Stimulated activated naive CD8-positive, alpha-beta T cell treated with anti-CD3 and anti-CD28 coated beads, Interleukin-15, Interleukin-2, amounts not matched to agents 100 ng/mL and 50 ng/mL, for 24 hours (primary cell): ENCODE measurements at regions not wholly inside any gene's neighbourhood (a gene's known extent, or its start where the extent isn't known, plus 50 kb on each side); places are given as distances from the start of the nearest gene placed in this dataset.

Experiments used
- H3K27ac Mint-ChIP-seq: one replicate; pipeline ENCODE4 v1.8.0; 2021; ENCODE audit warnings: mild to moderate bottlenecking, mixed read lengths
- H3K27me3 Mint-ChIP-seq: one replicate; pipeline ENCODE4 v1.8.0; 2021; ENCODE audit warnings: mixed read lengths
- H3K36me3 Mint-ChIP-seq: one replicate; pipeline ENCODE4 v1.8.0; 2021; ENCODE audit warnings: low read depth, mixed read lengths
- H3K4me1 Mint-ChIP-seq: one replicate; pipeline ENCODE4 v1.8.0; 2021; ENCODE audit warnings: low read depth, mixed read lengths
- H3K4me3 Mint-ChIP-seq: one replicate; pipeline ENCODE4 v1.8.0; 2021; ENCODE audit warnings: mild to moderate bottlenecking, mixed read lengths
- H3K9me3 Mint-ChIP-seq: one replicate; pipeline ENCODE4 v1.8.0; 2021; ENCODE audit warnings: mixed read lengths

DNA sequence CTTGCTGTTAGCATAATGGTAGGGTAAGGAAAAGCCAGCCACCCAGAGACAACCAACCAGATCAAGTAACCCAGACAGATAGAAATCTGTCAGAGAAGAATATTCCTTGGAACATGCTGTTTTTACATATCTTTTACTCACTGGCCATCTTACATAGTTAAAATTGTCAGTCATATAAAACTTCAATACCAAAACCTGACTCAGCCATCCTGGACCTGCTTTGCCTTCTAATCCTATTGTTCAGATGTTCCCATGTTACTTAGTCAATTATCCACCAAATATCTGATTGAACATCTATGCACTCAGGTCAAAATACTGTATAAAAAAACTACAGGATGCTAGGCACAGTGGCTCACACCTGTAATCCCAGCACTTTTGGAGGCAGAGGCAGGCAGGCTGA is 466.5 kb upstream of the NRP1 start:
- no peak overlapping the region for H3K27ac Mint-ChIP-seq
- H3K4me3 Mint-ChIP-seq, result no peak overlapping the region
- H3K9me3 Mint-ChIP-seq, result no peaks in the 10 kb centered on the region
- no peaks in the 10 kb centered on the region for H3K36me3 Mint-ChIP-seq
- H3K27me3 Mint-ChIP-seq, result no peaks in the 10 kb centered on the region
- no peaks in the 10 kb centered on the region for H3K4me1 Mint-ChIP-seq

- Mint-ChIP-seq H3K27ac (no peak overlapping the region), H3K4me1 (no peaks in the 10 kb centered on the region), H3K27me3 (no peaks in the 10 kb centered on the region), H3K9me3 (no peaks in the 10 kb centered on the region), H3K36me3 (no peaks in the 10 kb centered on the region), H3K4me3 (no peak overlapping the region)
Observed at GRCh38 chr10:33800545-33800944, 466.1 kb upstream of the NRP1 start.

DNA sequence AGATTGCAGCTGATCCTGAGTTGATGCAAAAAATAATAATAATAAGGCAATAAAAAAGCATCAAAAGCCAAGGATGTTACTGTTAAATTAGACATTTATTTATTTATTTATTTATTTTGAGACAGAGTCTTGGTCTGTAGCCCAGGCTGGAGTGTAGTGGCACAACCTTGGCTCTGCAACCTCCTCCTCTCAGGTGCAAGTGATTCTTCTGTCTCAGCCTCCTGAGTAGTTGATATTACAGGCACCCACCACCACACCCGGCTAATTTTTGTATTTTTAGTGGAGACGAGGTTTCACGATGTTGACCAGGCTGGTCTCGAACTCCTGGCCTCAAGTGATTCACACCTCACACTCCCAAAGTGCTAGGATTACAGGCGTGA is 465.5 kb upstream of the NRP1 start:
- H3K4me1 Mint-ChIP-seq, result no peaks in the 10 kb centered on the region
- H3K27ac Mint-ChIP-seq, result no peak overlapping the region
- H3K36me3 Mint-ChIP-seq, result no peaks in the 10 kb centered on the region
- no peaks in the 10 kb centered on the region for H3K9me3 Mint-ChIP-seq
- H3K27me3 Mint-ChIP-seq, result no peaks in the 10 kb centered on the region
- no peak overlapping the region for H3K4me3 Mint-ChIP-seq

DNA sequence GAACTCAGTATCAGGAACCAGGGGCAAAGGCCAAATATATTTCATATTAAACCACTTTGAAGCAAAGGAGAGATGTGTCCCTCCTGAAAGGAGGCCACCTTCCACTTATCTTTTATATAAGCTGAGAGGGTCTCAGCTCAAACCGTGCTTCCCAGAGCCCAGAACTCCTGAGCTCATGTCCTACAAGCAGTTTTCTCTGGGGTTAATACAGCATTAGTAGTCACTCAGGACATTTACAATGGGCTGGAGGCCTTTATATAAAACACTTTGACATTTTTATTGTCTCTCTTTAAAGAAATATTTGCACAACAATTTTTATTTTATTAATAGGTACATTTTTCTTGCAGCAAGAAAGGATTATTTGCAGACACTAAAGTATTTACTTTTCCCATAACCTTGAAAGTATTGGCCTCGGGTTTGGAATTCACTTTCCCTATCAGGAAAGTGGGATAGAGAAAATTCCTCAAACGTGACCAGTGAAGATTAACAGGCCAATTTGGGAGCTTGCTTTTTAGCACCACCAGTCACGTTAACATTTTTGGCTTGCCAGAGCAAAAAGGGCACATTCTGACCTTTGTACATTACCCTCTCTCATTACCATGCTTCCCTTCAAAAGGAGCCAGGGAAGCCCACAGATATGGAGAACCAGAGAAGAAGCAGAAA is 464.9 kb upstream of the NRP1 start:
- Mint-ChIP-seq H3K36me3 (no peaks in the 10 kb centered on the region), H3K27ac (no peak overlapping the region), H3K27me3 (no peaks in the 10 kb centered on the region), H3K4me3 (no peak overlapping the region), H3K9me3 (no peaks in the 10 kb centered on the region), H3K4me1 (no peaks in the 10 kb centered on the region)

GRCh38 chr10:33798754-33799153 is 464.3 kb upstream of the NRP1 start:
- Mint-ChIP-seq H3K4me3 (no peak overlapping the region), H3K4me1 (no peaks in the 10 kb centered on the region), H3K27me3 (no peaks in the 10 kb centered on the region), H3K27ac (no peak overlapping the region), H3K36me3 (no peaks in the 10 kb centered on the region), H3K9me3 (no peaks in the 10 kb centered on the region)

GRCh38 chr10:33796680-33797079 is 462.2 kb upstream of the NRP1 start:
- H3K4me3 Mint-ChIP-seq, result no peak overlapping the region
- no peaks in the 10 kb centered on the region for H3K9me3 Mint-ChIP-seq
- no peaks in the 10 kb centered on the region for H3K36me3 Mint-ChIP-seq
- no peaks in the 10 kb centered on the region for H3K4me1 Mint-ChIP-seq
- H3K27ac Mint-ChIP-seq, result no peak overlapping the region
- H3K27me3 Mint-ChIP-seq, result no peaks in the 10 kb centered on the region

DNA sequence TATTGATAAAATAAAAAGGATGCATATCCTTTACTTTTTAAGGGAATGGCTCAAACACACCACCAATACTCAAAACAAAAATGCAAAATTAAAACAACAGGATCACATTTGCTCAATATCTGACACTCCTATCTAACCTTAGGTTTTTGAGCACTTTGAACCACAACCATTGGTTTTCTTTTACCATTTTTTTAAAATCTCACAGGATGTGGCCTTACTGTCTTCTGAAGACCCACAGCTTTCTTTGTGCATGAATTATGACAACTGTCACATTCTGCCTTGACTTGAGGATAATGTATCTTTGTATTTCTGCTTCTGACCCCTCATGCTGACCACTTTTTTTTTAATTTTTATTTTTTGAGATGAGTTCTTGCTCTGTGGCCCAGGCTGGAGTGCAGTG is 461.1 kb upstream of the NRP1 start:
- no peaks in the 10 kb centered on the region for H3K36me3 Mint-ChIP-seq
- no peaks in the 10 kb centered on the region for H3K4me1 Mint-ChIP-seq
- no peaks in the 10 kb centered on the region for H3K27me3 Mint-ChIP-seq
- no peak overlapping the region for H3K4me3 Mint-ChIP-seq
- no peaks in the 10 kb centered on the region for H3K9me3 Mint-ChIP-seq
- no peak overlapping the region for H3K27ac Mint-ChIP-seq

- Mint-ChIP-seq H3K27me3 (no peaks in the 10 kb centered on the region), H3K4me1 (no peaks in the 10 kb centered on the region), H3K27ac (no peak overlapping the region), H3K36me3 (no peaks in the 10 kb centered on the region), H3K4me3 (no peak overlapping the region), H3K9me3 (no peaks in the 10 kb centered on the region)
Observed at GRCh38 chr10:33794460-33794859, 460.0 kb upstream of the NRP1 start.

- Mint-ChIP-seq H3K4me1 (no peaks in the 10 kb centered on the region), H3K4me3 (no peak overlapping the region), H3K9me3 (no peaks in the 10 kb centered on the region), H3K27ac (no peak overlapping the region), H3K36me3 (no peaks in the 10 kb centered on the region), H3K27me3 (no peaks in the 10 kb centered on the region)
Observed at GRCh38 chr10:33793793-33794192, 459.3 kb upstream of the NRP1 start.

- no peak overlapping the region for H3K4me3 Mint-ChIP-seq
- no peaks in the 10 kb centered on the region for H3K4me1 Mint-ChIP-seq
- no peaks in the 10 kb centered on the region for H3K27me3 Mint-ChIP-seq
- H3K9me3 Mint-ChIP-seq, result no peaks in the 10 kb centered on the region
- no peak overlapping the region for H3K27ac Mint-ChIP-seq
- H3K36me3 Mint-ChIP-seq, result no peaks in the 10 kb centered on the region
Observed at GRCh38 chr10:33791272-33791660, 456.8 kb upstream of the NRP1 start.

- no peaks in the 10 kb centered on the region for H3K4me1 Mint-ChIP-seq
- no peak overlapping the region for H3K27ac Mint-ChIP-seq
- no peaks in the 10 kb centered on the region for H3K27me3 Mint-ChIP-seq
- H3K4me3 Mint-ChIP-seq, result no peak overlapping the region
- no peaks in the 10 kb centered on the region for H3K36me3 Mint-ChIP-seq
- H3K9me3 Mint-ChIP-seq, result no peaks in the 10 kb centered on the region
Observed at GRCh38 chr10:33790521-33791271, 456.2 kb upstream of the NRP1 start.

DNA sequence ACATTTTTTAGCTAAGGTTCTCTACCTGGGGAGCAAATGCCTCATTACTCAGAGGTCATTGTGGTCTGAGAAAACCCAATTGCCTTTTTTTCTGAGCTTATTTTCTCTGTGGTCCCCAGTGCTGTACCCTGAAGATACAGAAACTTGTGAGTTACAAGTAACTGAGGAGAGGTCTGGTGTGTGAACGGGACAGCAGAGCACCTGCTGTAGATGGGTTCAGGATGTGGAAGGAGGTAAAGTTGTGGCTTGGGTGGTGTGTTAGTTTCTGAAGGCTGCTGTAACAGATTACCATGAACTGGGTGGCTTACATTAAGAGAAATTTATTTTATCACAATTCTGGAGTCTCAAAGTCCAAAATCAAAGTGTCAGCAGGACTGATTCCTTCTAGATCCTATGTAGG is 449.1 kb upstream of the NRP1 start:
- Mint-ChIP-seq H3K27ac (no peak overlapping the region), H3K36me3 (no peaks in the 10 kb centered on the region), H3K4me1 (no peaks in the 10 kb centered on the region), H3K27me3 (peaks cover 3% of the 10 kb centered on the region), H3K9me3 (no peaks in the 10 kb centered on the region), H3K4me3 (no peak overlapping the region)

GRCh38 chr10:33783078-33783477 is 448.6 kb upstream of the NRP1 start:
- peaks cover 3% of the 10 kb centered on the region for H3K27me3 Mint-ChIP-seq

DNA sequence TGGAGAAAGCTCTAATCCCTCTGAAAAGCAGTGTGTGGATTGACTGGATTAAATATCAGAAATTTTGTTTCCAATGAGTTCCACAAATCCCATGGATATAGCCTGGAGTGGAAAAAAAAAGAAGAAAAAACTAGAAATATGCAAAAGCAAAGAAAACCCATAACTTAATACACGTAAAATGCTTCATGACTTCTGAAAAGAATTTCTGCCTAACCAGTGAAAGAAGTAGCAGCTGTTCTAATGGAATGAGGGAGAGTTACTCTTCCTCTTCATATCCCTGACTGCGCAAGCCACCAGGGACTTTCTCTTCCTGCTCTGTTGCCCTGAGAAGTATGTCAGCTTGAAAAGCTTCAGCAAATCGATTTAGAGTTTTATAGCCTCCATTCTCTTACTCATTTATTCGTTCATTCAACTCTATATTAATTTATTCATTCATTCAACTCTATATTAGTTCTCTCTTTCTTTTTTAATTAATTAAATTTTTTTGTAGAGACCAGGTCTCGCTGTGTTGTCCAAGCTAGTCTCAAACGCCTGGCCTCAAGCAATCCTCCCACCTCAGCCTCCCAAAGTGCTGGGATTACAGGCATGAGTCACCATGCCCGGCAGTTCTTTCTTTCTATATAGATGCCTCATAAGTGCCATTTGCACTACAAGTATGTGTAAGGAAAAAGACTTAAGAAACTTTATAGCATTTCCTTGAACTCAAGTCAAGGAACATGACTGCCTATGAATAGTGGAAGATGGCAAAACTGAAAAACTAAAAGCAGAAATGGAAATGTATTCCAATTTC is 447.3 kb upstream of the NRP1 start:
- Mint-ChIP-seq H3K9me3 (no peaks in the 10 kb centered on the region), H3K36me3 (no peaks in the 10 kb centered on the region), H3K27ac (no peak overlapping the region), H3K27me3 (peaks cover 3% of the 10 kb centered on the region), H3K4me3 (no peak overlapping the region), H3K4me1 (no peaks in the 10 kb centered on the region)

More at GRCh38 chr10:33783078-33783477, 448.6 kb upstream of the NRP1 start:
- H3K4me3 Mint-ChIP-seq, result no peak overlapping the region
- no peaks in the 10 kb centered on the region for H3K9me3 Mint-ChIP-seq
- no peak overlapping the region for H3K27ac Mint-ChIP-seq
- no peaks in the 10 kb centered on the region for H3K36me3 Mint-ChIP-seq
- no peaks in the 10 kb centered on the region for H3K4me1 Mint-ChIP-seq

GRCh38 chr10:33780961-33781360 is 446.5 kb upstream of the NRP1 start:
- Mint-ChIP-seq H3K27me3 (peaks cover 3% of the 10 kb centered on the region), H3K4me1 (no peaks in the 10 kb centered on the region), H3K9me3 (no peaks in the 10 kb centered on the region), H3K4me3 (no peak overlapping the region), H3K27ac (no peak overlapping the region), H3K36me3 (no peaks in the 10 kb centered on the region)
